M059J (cell line): ENCODE measurements at regions not wholly inside any gene's neighbourhood (a gene's known extent, or its start where the extent isn't known, plus 50 kb on each side); places are given as distances from the start of the nearest gene placed in this dataset.
A peak's percentile ranks its signal among the peaks of the same experiment; 100 is the strongest.

Experiments
- DNase-seq: peaks from one replicate; pipeline ENCODE4 v3.0.0-alpha.2; 2012; ENCODE audit warnings: low read depth

DNA sequence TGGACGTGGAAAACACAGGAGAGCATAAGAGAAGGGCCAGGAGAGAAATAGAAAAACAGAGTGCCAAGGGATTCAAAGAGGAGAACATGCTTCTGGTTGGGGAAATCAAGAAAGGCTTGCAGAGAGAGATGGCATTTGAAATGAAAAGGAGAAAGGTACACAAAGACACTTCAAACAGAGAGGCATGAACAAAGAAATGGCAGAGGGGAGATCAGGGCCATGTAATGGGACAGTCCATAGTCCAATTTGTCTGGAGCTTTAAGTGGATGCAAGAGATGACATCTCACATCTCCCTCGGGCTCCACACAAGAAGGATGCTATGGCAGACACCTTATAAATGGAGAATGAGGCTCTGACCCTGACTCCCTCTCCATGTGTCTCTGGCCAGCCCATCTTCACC, 331.1 kb downstream of the MLLT3 start:
- no peak for DNase-seq

DNA sequence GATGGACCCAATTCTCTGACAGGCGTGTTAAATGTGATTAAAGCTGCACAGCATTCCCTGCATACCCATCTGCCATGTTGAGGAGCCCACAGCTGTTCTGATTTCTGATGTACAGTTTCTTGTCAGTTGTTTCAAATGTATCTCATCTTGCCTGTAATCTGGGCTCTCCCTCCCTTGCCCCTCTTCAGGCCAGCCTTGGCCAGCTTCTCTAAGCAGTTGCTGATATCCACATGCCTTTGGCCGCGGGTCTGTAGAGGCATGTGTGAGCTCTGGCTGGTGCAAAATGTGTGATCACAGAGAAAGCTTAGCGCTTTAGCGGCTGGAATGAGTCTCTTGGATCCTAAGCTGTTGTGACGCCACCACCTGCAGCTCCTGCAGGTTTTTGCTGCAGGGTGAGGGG, 332.0 kb downstream of the MLLT3 start:
- DNase-seq = no peak

DNA sequence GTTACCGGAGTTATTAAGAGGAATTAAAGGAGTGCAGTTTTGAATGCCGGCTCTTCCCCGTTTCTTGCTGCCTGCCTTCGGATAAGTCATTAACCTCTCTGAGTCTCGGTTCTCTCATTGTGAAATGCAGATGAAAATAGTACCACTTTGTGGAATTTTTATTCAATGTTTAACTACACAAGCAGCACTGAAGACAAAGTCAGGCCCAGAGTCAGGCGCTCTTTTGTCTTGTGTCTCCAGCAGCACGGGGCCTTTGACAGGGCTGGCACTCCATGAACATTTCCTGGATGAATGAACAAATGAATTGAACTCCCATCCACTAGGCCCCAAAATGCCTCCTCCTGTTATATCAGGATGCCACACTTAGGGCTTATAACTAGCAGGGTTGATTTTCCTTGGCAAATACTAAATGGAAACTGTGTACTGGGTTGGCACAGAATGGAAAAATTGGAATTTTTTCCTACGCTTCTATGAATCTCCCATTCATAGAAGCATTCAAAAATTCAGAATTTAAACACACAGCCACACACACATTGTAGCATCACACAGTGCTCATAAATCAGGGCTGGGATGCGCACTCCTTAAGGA, 332.8 kb downstream of the MLLT3 start:
- DNase-seq = no peak

DNA sequence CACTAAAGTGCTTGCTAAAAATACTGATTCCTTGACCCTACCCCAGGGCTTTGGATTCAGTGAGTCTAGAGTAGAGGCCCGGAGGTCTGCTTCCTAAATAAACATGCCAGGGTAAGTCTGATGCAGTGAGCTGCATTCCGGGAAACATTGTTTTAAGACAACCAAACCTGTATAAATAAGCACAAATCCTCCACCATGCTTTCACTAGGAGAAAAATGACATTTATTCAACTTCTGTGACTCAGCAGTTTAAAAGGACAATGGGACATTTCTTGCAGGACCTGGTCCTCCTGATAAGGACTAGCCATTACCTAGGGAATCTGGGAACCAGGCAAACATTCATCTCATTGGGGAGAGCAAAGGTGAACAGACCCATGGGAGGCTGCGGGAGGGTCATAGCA, 335.3 kb downstream of the MLLT3 start:
- DNase-seq = no peak

DNA sequence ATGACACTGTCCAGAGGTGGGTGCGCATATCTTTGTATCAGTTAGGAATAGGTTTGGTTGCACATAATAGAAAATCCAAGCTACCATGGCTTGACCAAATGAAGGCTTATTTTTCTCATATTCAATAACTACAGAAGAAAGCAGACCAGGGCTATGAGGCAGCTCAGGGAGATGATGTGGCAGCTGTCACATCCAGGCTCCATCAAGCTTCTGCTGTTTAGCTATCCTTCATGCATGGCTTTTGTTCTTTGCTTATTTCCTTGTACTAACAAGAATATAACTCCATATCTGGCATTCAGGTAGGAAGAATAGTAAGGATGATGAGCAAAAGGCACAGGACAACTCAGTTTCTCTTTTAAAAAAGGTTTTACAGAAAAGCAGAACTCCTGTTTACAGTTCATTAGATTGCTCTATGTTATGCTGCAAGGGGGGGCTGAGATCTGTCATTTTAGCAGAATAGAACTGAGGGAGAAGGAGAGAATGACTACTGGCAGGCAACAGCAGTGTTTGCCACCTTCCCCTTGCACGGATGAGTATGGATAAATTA, 336.1 kb downstream of the MLLT3 start:
- DNase-seq = no peak

DNA sequence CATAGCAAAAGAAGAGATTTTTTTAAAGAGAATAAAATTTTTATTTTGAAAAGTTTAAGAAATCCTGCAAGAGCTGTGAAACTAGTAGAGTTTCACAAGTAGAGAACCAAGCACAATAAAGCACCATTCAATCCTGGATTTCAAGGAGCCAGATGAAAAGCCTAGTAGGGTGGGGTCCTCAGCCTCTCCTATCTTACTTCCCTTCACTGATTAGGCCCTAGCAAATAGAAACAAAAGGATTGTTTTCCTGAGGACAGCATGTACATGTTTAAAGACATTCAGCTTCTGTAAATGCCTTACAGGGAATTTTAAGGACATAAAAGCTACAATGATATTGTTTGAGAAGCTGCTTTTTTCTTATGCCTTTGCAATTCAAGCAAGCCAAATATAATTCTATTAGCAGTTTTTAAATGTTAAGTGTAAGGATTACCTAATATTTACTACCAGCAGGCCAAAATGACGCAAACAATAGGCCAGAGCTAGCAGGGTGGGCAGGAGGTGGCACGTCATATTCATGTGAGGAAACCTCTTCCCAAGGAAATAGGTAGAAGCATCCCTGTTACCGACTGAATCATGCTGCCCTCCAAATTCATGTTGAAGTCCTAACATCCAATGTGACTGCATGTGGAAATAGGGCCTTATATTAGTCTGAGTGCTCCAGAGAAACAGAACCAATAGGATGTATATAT, 337.6 kb downstream of the MLLT3 start:
- no peak for DNase-seq

DNA sequence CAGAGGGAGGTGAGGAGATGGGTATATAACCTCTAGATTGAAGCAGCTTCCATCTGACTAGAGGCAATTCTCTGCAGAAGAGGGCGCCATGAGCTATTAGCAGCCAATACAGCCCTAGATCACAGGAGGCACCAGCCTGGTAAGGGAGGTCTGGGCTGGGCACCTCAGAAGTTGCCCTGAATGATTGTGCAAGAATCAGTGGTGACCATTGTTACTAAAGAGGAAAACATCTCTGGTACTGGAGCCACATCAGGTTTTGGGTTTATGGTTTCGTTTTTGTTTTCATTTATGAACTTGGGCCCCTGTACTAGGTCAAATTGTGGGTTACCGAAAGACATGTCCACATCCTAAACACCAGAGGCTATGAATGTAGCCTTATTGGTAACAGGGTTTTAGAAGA, 342.0 kb downstream of the MLLT3 start:
- DNase-seq = no peak

DNA sequence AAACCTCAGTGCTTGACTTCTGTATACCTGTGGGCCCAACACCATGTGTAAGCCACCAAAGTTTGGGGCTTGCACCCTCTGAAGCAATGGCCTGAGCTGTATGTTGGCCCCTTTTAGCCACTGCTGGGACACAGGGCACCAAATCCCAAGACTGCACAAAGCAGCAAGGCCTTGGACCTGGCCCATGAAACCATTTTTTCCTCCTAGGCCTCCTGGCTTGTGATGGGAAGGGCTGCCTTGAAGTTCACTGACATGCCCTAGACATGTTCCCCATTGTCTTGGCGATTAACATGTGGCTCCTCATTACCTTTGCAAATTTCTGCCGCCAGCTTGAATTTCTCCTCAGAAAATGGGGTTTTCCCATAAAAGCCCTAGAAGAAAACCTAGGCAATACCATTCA, 345.5 kb downstream of the MLLT3 start:
- DNase-seq = no peak

DNA sequence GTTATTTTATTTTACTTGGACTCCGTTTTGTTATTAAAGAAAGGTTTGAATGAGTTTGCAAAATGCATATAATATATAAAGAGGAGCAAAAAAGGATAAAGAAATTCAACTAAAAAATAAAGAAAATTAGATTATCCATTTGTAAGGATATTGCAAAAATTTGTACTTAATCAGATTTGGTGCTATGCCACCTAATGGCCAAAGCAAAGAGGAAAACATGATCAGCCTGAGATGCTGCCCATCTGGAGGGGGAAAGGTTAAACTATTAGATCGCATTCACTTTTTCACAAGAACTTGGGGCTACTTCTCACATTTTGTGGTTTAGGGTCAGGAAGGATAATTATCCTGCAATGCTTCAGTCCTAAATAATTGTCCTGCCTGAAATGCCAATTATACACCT, 350.6 kb downstream of the MLLT3 start:
- no peak for DNase-seq

DNA sequence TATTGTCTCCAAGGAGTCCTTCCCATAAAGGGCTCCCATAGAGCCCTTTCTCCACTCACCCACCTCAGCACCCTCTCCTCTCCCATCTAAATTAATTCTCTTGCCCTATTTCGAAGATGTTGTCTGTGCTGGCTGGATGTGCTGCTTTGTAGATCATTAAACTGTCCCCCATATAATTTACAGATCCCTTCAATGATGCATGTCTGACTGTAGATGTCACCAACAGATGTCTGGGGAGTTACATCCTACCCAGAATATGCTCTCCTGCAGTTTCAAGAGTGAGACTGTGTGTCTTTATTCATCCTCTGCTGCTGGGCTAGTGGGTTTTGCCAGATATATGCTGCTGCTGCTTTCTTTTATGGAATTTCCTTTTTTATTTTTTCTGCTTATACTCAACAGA, 351.2 kb downstream of the MLLT3 start:
- DNase-seq = no peak

DNA sequence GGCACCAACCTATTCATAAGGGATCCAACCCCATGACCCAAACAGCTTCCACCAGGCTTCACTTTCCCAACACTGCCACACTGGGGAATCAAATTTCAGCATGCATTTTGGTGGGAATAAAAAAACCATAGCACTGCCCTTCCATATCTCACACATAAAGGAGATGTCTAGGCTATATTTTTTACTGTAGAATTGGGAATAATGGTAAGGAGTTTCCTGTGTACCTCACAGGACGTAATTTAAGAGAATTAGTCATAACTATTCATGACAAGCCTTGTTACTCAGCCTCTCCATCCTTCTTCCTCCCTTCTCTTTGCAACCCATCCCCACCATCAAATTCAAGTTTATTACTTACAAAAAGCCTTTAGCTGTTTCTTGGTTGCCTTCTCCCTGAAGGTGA, 352.1 kb downstream of the MLLT3 start:
- DNase-seq = no peak

DNA sequence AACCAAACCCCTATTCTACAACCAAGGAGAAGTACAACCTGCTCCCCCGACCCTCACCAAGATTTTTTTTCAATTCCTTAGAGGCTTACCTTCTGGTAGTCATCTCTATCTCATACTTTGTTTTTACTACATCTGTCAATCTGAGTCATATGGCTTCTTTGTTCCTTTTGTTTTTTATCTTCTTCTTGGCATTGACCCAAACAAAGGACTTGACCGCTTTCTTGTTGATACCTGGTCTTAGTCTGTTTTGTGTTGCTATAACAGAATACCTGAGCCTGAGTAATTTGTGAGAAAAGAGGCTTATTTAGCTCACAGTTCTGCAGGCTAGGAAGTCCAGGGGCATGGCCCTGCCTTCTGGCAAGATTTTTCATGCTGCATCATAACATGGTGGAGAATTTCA, 352.7 kb downstream of the MLLT3 start:
- DNase-seq = no peak

DNA sequence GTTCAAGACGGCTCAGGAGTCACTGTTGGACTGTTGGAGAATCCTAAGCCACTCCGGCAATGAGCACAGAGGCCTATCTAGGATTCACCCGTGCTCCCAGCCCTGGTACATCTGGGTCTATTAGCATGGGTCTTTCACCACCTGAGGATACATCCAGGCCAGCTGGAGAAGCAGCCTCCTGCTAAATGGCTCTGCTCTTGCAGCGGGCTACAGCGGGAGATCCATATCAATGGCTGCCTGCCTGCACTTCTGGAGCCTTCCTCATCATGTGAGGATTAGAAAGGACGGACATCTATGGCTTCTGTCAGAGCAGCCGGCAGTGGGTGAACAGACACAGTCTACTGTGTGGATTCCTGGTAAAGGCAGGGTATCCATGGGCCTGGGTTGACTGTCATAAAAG, 357.4 kb downstream of the MLLT3 start:
- no peak for DNase-seq

DNA sequence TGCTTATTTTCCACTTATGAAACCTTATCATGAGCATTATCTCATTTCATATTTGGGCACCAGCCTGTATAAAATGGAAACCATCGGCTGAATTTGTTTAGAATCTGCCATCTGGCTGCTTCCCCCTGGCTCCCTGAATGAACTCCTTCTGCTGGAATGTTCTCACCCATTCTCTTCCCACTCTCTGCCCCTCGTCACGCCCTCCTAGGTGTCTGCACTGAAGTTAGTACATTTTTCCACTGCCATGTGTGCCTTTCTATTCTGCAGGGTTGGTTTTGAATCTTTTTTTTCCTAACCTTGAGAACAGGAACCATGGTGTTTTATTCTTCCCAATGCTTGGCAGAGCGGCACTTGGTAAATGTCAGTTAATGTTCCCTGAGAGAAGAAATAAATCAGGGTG, 359.7 kb downstream of the MLLT3 start:
- no peak for DNase-seq

DNA sequence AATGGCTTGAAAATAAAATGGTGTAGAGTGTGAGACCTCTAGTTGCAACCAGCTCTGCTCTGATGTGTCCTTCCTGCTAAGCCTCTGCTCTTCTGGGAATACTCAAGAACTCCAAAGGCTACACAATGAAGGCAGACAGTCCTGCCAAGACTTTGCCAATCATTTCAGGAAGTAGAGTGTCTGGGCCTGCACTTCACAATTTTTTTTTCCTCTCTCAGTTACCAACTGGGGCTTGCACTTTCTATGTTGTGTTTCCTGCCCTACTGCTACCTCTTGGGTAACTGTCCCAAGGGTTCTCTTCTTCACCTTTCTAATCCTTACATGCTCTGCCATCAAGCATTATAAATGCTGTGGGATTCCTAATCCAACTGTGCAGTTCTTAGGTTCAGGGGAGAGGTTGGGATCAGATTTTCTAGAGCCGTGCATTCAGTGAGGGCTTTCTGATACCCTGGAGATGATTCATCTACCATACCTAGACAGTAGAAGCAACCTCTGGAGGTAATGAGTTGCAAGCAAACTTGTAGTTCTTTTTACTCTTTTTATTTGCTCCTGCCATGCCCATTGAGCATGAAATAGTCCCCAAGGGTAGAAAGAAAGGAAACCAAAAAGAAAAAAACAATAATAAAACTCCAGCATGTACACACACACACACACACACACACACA, 365.9 kb downstream of the MLLT3 start:
- no peak for DNase-seq

DNA sequence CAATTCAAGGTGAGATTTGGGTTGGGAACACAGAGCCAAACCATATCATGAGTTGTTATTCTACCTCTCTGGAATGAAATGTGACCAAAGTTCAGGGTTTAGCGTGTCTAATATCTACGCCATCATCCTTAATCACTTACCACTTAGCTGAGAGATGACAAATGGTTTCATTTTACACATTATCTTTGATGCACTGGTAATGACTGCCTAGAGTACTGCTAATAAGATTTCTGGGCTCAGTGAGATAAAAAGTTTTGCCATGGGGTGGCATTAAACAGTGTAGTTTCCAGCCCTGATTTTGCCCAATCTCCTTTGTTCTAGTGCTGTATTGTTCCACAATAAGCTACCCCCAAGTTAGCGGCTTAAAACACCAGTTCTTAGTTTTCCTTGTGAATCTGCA, 367.2 kb downstream of the MLLT3 start:
- peak; percentile 12 for DNase-seq

DNA sequence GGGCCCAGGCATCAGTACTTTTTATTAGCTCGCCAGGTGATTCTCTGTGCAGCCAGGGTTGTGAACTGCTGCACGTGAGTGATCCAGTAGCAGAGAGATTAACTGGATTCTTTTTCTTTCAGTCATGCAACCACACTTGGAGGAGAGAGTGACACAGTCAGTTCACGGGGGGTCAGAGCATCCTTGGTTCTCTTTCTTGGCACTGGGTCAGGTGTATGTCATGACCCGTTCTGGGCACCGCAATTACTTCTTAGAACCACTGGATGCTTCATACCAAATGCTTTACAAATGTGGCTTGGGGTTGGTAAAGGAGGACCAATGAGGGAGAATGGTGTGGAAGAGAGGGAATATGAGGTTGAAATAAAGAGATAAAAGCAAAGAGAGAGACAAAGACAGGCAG, 368.7 kb downstream of the MLLT3 start:
- peak; percentile 68 for DNase-seq

DNA sequence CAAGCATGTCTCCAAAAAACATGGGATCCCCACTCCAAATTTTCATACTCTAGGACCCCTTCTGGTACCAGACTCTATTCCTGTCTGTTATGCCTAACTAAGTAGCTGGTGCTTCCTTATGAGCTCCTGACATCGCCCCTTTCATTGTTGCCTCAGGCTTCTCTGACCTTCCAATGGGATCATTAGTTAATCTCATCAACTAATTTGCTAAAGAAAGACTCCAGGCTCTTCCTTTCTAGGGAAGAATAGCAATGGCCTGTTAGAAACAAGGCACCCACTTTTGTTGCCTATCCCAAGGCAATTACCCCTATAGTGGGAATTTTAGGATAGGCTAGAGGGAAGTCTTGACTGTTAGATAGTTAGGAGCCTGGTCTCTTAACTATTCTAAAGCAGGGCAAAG, 369.5 kb downstream of the MLLT3 start:
- DNase-seq = no peak

DNA sequence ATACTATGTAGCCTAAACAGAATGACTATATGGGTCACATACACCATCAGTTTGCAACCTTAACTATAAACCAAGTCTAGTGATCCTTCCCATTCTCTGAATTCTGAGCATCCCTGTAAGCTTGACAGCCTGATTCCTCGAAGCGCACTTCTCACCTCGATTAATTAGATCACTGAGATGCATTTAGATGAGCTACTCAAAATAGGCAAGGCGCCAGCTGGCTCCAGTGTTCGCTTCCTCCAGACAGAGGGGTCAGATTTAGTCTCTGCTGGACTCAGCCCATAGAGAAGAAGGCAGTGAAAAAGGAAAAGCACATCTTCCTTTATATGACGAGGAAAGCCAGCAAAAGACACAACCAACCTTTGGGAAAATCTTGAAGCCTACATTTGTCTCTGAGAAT, 371.5 kb downstream of the MLLT3 start:
- no peak for DNase-seq

DNA sequence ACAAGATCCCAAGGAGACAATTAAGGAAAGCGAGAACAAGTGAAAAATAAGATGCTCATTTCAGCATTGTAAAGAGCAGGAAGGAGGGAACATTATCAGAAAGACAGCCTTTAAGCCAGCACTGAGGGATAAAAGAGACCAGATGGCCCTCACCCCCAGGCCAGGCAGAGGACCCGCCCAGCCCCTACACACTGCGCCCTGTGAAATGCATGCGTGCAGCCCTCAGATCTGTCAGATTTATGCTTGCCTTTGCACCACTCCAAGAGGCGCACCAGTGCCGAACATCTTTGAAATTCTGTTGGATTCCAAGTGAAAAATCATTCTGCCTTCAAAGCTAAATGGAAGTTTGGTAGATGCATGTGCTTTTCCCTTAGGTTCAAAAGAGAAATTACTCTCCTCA, 378.0 kb downstream of the MLLT3 start:
- DNase-seq = no peak

DNA sequence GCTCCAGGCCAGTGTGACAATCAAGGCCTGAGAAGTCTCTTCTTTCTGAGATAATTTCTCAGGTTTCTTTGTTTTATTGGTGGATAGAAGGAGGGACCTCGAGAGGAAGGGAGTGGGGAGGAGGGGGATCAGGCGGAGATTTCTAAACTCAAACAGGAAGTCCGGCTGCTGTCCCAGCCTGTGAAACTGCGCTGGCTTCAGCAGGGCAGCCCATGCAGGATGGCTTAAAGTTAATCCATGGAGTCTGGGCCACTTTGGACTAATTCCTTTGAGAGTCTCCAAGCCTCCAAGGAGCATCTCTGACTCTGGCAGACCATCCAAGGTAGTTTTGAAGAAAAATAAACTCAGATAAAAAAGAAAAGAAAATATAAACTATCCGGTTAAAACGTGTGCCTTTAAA, 378.5 kb downstream of the MLLT3 start:
- no peak for DNase-seq

DNA sequence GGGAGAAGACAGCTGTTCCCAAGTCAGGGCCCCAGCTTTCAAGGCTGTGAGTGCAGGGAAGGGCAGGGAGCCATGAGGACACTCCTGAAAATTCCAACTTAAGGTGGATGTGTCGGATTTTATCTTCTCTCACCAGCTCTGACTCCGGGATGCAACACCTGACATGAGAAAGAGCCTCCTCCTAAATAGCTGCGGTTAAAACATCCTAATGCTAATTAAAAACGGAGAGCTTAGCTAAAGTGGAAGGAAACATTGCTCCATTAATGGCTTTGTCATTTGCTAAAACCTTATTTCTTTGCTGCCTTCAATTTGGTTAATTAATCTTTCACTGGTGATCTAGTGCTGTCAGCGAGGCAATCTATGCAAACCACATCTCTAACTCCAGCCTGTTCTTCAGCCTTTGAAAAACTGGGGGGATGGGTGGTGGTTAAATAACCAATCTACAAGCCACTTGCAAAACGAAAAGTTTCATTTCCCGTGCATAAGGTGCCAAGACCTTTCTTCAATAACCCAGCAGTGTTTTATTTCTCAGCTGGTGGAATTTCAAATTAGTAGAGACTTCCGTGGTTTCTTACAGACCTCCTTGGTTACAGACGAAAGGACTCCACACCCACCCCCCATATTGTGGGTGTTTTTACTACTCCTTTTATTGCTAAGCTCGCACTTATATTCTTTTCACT, 379.6 kb downstream of the MLLT3 start:
- DNase-seq = no peak

DNA sequence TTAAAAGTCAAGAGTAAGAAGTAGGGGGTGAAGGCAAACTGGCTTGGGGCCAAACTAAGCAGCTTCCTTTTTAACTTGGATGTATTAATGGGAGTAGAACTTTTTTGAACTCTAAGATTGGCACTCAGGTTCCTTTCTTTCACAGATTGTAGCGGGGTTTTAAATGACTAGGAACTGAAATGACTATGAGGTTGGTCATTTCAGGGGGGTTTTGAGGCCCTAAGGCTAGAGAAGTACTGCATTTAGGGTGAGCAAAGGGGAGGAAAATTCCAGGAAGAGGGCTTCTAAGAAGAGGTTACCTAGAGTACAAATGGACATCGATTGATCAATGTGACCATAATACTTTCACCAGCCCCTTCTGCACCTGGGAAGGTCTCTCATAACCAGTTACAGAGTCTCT, 381.8 kb downstream of the MLLT3 start:
- DNase-seq = no peak
